ENCODE measurements at regions not wholly inside any gene's neighbourhood (a gene's known extent, or its start where the extent isn't known, plus 50 kb on each side); places are given as distances from the start of the nearest gene placed in this dataset.
"Not testable (repeated sequence)": the region's sequence is repeated elsewhere in the genome, so short reads cannot be mapped to it uniquely, and the experiment has no call there.

DNA sequence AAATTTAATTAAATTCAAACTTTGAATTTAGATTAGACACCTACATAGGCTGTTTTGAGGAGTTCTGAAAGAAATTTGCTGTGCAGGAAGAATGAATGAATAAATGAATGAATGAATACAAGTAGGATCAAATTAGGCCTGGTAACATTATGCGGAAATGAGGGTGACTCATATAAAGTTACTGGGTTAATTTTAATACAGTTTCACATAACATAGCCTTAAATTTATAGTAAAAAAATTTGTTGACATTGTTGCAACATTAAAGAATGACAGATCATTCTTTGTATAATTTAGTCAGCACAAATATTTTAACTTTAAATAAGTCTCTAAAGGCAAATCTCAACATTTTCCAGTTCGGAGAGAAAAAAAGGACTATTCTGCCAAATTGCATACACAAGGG is 1293.1 kb upstream of the SLC39A10 start:
- DNase-seq (ENCODE audit: low spot score): no peak

DNA sequence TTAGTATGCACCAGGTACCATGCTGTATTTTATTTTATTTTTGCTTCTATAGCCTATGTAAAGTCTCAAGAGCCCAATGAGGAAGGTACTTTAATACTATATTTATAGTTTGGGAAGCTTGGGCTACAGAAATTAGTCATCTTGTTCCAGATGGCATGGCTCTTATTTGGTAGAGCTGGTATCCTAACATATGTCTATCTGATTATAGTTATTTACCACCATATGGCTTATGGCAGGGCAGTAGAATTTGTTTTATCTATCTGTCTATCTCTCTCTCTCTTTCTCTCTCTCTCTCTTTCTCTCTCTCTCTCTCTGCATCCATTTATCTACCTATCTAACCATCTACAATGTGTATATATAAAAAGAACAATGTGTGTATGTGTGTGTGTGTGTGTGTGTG is 1293.7 kb upstream of the SLC39A10 start:
- no peak for DNase-seq (ENCODE audit: low spot score)

DNA sequence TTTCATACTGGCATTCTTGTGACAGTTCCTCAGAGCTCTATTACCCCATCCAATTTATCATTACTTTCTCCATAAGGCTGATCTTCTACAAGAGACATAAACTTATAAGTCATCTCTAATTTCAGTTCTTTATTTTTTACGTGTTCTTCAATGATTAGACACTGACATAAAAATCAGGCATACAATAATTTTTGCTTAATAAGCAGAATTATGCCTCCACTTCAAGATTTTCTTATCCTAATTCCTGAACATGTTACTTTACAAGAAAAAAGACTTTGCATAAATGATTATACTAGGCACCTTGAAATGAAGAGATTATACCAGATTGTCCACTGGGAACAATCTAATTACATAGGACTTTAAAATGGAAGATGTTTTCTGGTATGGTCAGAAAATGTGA is 1304.5 kb upstream of the SLC39A10 start:
- DNase-seq (ENCODE audit: low spot score): no peak

DNA sequence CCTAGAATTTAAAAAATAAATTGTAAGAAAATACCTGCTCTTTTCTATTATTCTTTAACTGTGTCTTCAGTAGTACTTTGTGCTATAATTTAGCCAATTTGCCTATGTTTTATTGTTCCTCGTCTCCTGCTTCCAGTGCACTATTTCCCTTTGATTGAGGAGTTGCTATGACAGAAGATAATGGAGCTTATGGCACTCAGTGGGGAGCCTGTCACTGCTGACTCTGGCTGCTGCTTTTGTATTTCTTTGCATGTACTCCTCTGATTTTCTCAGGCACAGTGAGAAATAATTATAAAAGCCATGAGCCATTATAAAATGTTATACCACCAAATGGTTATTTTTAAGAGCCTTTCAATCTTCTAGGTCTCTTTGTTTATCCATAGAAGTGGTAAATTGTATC is 1310.8 kb upstream of the SLC39A10 start:
- no peak for DNase-seq (ENCODE audit: low spot score)

DNA sequence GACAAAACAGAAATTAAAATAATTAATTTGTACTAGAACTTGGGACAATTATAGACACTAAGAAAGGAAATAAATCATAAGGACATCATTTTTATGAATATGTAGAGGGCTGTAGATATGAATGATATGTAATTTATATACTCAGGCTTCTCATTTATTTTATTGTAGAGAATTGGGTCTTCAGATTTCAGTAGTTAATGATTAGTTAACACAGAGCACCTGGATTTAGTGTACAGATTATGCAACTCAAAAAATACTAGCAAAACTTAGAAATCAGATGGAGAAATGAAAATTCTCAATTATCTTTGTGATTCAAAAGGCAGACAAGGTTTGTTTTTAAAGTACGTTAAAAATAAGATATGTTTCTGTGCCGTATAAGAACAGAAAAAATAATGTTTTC is 1311.7 kb upstream of the SLC39A10 start:
- no peak for DNase-seq (ENCODE audit: low spot score)

DNA sequence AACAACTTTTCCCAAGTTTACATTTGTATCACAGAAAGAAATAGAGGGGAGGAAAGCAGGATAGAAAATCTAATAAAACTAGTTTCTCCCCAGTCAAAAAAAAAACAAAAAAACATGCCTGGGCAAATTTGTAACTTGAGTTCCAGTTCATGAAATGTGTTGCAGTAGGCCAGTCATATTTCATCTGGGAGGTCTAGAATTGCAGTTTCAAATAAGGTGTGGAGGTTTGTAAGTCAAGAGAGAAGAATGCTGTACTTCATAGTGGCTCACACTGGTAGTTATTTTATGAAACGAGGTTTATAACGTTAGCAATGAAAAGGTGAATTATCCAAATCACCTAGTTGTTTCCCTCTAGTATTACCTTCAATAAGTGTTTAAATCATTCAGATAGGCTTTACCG is 1313.9 kb upstream of the SLC39A10 start:
- DNase-seq (ENCODE audit: low spot score): no peak

DNA sequence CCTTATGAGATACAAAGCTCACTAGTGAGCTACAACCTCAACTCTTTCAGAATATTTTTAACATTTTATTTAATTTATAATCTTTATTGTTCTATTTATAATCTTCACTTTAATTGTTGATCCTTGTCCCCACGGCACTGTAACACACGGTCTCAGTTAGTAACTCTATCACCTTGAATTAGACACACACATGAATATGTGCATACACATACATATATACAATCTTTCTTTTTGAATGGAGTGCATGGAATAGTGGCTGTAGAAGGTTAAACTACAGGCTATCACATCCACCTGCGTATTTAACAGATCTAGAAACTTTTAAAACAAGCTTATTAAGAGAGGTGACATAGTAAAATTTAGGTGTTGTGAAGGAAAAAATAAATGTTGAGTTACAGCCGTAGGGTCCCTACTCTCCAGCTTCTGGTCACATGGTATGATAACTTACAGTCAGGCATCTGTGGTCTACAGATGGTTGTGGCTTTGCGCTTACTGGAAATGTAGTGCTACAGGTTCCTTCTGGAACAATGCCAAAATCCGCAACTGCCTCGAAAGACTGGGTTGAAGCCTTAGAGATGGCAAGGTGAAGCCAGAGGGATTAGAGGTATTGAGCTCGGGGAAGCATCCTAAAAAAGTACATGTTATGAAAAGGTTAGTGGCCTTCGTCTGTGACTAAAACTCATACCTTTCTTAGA is 1324.1 kb upstream of the SLC39A10 start:
- no peak for DNase-seq (ENCODE audit: low spot score)

DNA sequence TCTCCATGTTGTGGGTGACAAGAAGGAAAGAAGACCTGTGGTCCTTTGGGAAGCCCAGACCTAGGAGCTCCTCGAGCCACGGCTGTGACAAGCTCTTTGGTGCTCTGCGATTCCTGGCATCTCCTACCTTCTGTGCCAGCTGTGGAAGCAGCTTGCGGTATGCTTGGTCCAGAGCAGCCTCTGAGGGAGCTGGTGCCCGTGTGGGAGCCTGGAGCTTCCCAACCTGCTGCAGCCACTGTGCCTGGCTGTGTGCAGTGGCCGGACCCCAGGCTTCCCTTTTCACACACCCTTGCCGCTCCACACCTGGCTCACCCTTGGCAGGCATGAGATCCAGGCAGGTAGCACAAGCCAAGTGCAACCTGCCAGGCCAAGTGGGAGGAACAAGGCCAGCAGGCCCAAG is 1328.6 kb upstream of the SLC39A10 start:
- DNase-seq (ENCODE audit: low spot score): no peak

DNA sequence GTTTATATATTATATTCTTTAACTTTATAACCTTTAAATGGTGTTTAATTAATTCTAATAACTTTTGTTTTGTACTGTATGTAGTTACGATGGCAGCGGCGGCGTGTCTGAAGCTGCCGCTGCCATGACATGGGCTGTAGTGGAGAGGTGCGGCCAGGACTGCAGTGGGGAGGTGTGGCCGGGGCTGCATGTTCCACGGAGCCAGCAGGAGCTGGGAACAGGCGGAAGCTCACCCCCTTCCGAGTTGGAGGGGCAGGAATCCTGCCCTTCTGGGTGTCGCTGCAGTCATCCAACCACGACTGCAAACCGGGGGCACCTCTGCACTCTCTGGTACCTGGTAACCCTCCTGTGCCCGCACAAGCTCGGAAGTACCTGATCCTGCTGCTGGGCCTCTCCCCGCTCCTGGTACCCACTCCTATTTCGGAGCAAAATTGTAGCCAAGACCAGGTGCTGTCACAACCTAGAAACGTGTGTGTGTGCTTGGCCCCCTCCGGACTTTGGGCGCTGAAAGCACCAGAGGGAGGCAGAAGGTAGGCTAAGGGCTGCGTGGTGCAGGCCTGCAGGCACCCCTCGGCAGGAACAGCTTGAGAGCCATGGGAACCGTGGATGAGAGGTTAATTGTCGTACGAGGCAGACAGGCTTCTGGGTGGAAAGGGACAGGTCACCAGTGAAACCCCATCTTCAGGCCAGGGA is 1329.7 kb upstream of the SLC39A10 start:
- DNase-seq (ENCODE audit: low spot score): no peak

DNA sequence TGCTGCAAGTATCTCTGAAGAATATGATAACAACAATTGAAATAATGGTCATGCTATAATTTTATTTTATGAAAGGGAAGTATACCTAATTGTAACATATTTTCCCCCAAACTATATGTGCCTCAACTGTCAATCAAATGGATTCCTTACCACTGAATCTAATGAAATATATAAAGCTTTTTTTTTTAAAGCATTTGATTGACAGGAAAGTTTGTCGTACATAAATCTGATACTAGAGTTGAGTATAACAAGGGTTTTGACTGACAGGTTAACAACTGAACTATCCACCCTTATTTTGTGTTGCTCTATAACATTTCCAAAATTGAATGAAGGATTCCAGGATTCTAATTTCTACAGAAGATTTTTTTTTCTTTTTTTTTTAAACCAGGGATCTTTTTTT is 1333.3 kb upstream of the SLC39A10 start:
- DNase-seq (ENCODE audit: low spot score): no peak

DNA sequence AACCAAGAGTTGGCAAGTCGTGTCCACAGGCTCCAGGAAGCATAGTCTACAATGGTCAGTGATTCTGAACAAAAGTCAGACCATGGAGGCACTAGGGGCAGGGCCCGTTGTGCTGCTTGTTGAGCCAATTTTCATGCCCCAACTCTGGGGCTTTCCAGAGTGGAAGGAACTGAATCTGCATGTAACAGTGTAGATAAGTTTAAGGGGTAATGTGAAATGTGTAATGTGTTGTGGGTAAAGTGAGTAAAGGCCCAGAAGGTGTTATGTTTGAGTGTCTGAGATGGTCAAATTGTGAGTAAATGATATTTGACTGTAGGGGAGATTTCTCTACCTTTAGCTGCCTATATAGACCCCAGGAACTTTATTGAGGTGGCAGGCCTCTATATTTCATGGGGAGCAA is 1336.5 kb upstream of the SLC39A10 start:
- no peak for DNase-seq (ENCODE audit: low spot score)

DNA sequence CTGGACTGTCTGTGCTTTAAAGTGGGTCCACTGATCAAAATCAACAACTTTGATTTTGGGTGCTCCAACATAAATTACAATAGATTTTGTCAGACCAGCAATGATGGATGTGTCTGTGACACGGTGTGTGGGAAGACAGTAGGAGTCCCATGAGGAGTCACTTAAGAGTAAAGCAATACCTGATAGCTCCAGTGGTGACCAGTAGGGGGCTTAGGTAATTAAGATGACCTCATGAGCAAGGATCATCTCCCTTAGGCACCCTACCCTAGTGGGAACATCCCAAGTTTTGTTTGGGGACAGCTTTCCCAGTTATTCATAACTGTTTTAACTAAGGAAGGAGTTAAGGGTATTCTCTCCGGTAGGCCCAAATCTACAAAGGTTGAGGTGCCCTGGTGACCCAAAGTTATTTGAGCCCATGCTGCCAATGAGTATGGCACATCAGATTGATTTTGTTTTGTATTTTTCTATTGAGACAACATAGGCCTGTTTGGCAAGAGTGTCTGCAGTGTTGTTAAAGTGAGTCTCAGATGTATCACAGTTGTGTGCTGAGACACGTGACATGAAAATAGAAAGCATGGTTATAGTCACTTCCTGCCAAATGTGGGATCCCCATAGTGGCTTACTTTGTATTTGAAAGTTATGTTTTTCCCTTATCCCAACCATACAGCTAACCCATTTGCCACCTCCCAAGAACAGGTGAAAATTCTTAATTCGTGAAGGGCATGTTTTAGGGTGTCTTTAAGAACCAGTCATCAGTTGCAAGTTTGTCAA is 1337.6 kb upstream of the SLC39A10 start:
- no peak for DNase-seq (ENCODE audit: low spot score)

DNA sequence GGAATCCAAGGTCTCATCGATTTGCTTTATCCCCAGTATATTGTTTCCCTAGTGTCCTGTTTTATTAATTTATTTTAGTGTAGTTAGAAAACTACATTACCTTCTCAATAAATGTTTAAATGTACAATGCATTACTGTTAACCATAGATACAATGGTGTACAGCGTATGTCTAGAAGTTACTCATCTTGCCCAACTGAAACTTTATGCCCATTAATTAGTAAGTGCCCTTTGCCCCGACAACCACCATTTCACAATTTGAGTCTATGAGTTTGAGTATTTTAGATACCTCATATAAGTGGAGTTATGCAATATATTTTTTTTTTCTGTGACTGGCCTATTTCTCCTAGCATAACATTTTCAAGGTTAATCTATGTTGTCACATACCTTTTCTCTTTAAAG is 1343.0 kb upstream of the SLC39A10 start:
- DNase-seq (ENCODE audit: low spot score): no peak

DNA sequence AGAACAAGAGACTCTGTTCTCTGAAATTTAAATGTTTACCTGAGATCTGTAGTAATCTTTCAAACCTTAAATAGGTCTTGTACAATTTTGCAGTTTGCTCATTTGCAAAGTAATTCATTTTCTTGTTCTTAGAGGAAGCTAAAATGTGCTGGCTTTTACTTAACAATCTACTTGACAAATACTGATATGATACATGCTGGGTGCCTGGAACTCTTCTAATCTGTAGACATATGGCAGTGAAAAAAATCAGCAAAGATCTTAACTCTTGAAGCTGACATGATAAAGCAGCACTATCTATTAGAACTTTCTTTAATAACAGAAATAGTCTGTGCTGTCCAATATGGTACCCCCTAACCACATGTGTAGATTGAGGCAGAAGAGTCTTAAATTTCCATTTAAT is 1352.8 kb upstream of the SLC39A10 start:
- no peak for DNase-seq (ENCODE audit: low spot score)

DNA sequence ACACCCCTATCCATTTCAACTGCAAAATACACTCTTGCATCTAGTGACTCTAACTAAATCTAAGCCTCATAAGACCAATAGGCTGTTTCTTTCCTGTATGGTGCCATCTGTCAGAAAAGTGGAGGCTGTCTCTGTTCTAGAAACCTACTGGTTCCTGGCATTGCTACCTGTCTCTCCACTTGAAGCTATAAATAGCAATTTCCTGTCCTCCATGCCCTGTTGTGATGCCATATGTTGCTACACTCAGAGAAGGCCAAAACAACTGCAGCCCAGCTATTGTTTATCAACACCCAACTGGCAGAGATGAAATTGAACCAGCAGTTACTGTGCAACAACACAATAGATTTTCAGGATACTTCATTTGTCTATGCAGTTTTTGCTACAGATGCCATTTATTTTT is 1355.1 kb upstream of the SLC39A10 start:
- DNase-seq (ENCODE audit: low spot score): no peak

DNA sequence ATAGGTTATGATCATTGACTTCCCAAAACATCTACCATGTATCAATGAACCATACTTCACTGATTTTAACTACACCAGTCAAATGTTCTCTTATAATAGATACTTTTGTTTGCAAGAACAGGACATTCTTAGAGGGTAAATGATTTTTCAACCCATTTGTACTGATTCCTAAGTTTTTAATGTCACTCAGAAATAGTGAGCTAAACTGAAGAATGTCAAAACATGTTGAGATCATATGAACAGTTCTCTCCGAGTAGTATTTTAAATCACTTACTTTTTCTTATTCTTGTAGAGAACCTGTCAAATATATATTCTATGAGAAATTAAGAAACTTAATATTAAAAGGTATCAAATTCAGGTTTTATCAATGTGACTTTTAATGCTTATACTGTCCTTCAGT is 1362.9 kb upstream of the SLC39A10 start:
- no peak for DNase-seq (ENCODE audit: low spot score)

DNA sequence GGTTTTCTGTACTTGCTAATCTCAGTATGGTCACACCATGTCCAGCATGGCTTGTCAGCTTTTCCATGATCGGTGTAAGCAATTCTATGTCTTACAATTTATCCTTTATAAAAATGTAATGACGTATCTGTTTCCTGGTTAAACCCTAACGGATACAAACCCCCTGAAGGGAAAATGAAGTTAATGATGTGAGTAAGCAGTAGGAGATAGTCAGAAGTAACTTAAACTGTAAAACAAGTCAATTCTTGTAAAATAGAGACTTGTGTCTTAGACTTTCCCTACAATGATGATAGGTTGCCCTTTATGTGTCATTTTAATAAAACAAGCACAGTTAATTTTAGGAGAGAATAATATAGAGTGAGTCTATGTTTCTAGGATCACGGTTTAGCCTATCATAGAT is 1365.9 kb upstream of the SLC39A10 start:
- no peak for DNase-seq (ENCODE audit: low spot score)

DNA sequence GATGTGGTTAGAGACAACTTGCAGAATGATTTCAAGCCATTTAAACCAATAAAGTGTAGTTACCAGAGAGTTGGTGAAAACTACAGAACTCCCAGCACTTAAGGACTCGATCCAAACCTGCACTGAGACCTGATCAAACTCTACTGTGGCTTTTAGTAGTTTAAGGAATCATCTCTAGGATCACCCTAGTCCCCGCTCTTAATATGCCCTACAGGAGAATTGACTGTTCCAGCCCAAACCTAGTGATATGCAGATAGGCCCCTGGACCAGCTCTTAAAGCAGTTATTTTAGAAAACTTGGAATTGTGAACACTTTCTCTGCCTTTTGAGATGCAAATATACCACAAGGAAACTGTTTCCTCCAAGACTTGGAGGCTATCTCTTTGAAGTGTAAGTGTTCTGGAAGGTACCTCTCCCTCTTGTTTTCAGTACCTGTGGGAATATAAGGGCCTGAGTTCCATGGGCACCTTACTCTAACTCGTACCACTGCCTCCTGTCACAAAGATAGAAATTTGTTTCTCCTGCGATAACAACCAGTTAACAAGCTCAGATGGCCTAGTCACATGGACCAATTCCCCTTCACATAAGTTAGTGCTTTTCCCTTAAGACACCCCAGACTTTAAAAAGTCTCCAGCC is 1367.2 kb upstream of the SLC39A10 start:
- DNase-seq (ENCODE audit: low spot score): no peak

DNA sequence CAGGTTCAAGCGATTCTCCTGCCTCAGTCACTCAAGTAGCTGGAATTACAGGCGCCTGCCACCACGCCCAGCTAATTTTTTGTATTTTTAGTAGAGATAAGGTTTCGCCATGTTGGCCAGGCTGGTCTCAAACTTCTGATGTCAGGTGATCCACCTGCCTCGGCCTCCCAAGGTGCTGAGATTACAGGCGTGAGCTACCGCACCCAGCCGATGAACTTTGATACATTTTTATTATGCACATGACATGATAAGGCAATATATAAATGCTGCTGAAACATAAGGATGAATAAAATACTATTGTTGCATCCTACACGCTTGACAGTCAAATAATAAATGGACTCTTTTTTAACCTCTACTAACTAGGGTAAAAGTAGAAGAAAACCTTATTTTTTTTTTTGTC is 1380.4 kb upstream of the SLC39A10 start:
- DNase-seq (ENCODE audit: low spot score): not testable (repeated sequence)

DNA sequence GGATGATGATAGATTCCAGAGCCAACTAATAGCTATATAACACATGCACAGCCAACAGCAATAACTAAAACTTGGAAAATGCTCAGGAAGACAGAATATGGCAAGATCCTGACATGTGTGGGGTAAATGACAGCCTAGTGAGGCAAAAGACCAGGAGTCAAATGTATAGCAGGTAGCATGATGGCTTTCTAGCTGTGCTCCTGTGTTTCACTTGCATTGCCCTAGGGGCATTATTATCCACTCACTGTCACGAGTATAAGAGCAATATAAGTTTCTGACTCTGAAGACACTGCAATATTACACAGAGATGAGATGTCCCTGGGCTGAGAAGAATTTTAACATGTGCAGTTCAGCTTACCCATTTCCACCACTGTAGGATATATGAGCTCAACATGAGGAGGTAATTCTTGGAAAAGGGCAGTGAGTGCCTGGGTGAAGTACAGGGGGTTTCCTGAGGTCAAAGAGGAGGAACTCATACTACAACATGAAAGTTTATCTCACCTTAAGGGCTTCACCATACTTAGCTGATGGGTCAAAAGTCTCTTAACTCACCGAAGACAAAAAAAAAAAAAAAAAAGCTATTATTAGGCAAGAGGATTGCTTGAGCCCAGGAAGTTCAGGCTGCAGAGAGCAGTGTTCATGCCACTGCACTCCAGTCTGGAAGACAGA is 1385.6 kb upstream of the SLC39A10 start:
- DNase-seq (ENCODE audit: low spot score): no peak

DNA sequence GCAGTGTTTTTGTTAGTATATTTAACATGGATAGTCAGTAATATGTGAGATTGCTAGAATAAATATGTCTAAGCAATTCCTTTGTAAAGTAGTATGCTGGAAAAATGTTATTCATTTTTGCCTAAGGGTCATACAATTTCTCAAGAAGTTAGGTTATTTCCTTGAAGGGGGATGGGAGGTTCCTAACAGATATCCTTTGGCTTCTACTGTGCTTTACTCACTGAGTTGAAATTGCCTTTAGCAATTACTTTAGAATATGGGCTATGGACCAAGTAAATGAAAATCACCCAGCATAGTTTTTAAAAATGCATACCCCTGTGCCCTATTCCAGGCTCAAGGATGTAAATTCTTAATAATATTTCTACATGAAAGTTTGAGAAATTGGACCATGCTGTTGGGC is 1386.4 kb upstream of the SLC39A10 start:
- DNase-seq (ENCODE audit: low spot score): no peak

DNA sequence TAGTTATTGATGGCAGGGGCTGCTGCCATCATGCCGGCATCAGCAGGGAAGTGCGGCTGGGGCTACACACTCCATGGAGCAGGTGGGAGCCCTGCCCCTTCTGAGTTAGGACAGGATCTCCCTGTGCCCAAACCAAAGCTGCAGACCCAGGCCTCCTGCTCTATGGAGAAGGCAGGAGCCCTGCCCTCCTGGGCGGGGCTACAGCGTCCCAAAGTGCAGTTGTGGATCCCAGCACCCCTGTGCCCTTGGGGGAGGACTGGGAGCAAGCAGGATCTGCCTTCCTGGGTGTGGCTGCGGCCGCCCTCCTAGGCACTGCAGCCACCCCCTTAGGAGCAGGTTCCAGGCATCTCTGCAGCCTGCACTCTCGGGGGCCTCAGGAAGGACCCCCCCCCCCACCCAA is 1392.4 kb upstream of the SLC39A10 start:
- no peak for DNase-seq (ENCODE audit: low spot score)

Measured in germinal center (tissue), 1 donor.